Breast epithelium (tissue), 3 donors: ENCODE measurements at regions not wholly inside any gene's neighbourhood (a gene's known extent, or its start where the extent isn't known, plus 50 kb on each side); places are given as distances from the start of the nearest gene placed in this dataset.

Experiments used
- CTCF ChIP-seq, 3 donors: fragments of 450-650 bp; IDR thresholded peaks; one replicate each; pipeline ENCODE4 v1.5.1; 2016 to 2017; ENCODE audit warnings: antibody characterized with exemption in 3 of 3, mild to moderate bottlenecking in 3 of 3, moderate library complexity in 3 of 3
- POLR2A ChIP-seq: fragments of 450-650 bp; IDR thresholded peaks from one replicate; pipeline ENCODE4 v1.6.1; 2016; ENCODE audit warnings: antibody characterized with exemption, mild to moderate bottlenecking, moderate library complexity
- POLR2AphosphoS5 ChIP-seq, 3 donors: sonication (generic); formaldehyde crosslinking; IDR thresholded peaks; one replicate each; pipeline ENCODE4 v1.6.1; 2017; ENCODE audit warnings: antibody characterized with exemption in 3 of 3

GRCh38 chr18:22640281-22640842 lies 222.6 kb upstream of the CTAGE1 start:
- no peak for TF ChIP-seq POLR2A
- TF ChIP-seq CTCF (IDR thresholded peaks at IDR 0.05), result no peak
- no peak for TF ChIP-seq POLR2AphosphoS5 (IDR thresholded peaks at IDR 0.05)
